Peyer's patch (tissue), 4 donors: ENCODE measurements at regions not wholly inside any gene's neighbourhood (a gene's known extent, or its start where the extent isn't known, plus 50 kb on each side); places are given as distances from the start of the nearest gene placed in this dataset.

Experiments
- POLR2A ChIP-seq, 2 donors: fragments of 450-650 bp; IDR thresholded peaks; one replicate each; pipeline ENCODE4 v1.5.1; 2017; ENCODE audit warnings: antibody characterized with exemption in 2 of 2, mild to moderate bottlenecking in 2 of 2, moderate library complexity in 2 of 2
- TF ChIP-seq, protein P1 (sequence below), 6 experiments: fragments of 450-650 bp in 4 of 6; fragments of 200-600 bp in 2 of 6; sonication (generic) in 1 of 6; IDR thresholded peaks; one replicate each; pipeline ENCODE4 v1.5.1; 2017 to 2019; ENCODE audit warnings: antibody characterized with exemption in 6 of 6, mild to moderate bottlenecking in 3 of 6, moderate library complexity in 1 of 6

DNA sequence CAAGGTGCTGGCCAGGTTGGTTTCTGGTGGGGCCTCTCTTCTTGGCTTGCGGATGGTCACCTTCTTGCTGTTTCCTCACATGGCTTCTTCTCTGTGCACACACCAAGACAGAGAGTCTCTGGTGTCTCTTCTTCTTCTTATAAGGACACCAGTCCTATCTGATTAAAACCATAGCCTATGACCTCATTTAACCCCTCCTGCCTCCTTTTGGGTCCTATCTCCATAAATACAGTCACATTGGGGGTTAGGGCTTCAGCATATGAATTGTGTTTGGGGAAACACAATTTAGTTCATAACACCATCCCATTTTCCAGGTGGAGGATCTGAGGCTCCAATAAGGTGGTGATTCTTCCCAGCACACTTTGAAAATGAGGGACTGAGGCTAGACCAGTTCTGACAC lies 80.4 kb downstream of the SPRY4 start:
- TF ChIP-seq POLR2A (IDR thresholded peaks at IDR 0.05), result no peak
- TF ChIP-seq, protein P1, sequence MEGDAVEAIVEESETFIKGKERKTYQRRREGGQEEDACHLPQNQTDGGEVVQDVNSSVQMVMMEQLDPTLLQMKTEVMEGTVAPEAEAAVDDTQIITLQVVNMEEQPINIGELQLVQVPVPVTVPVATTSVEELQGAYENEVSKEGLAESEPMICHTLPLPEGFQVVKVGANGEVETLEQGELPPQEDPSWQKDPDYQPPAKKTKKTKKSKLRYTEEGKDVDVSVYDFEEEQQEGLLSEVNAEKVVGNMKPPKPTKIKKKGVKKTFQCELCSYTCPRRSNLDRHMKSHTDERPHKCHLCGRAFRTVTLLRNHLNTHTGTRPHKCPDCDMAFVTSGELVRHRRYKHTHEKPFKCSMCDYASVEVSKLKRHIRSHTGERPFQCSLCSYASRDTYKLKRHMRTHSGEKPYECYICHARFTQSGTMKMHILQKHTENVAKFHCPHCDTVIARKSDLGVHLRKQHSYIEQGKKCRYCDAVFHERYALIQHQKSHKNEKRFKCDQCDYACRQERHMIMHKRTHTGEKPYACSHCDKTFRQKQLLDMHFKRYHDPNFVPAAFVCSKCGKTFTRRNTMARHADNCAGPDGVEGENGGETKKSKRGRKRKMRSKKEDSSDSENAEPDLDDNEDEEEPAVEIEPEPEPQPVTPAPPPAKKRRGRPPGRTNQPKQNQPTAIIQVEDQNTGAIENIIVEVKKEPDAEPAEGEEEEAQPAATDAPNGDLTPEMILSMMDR (IDR thresholded peaks at IDR 0.05), result no peak
